Heart left ventricle (tissue), 13 donors: ENCODE measurements at regions not wholly inside any gene's neighbourhood (a gene's known extent, or its start where the extent isn't known, plus 50 kb on each side); places are given as distances from the start of the nearest gene placed in this dataset.

Experiments used
- POLR2A ChIP-seq, 2 donors: fragments of 450-650 bp; IDR thresholded peaks; one replicate each; pipeline ENCODE4 v1.6.1; 2017; ENCODE audit warnings: antibody characterized with exemption in 2 of 2, mild to moderate bottlenecking in 2 of 2, moderate library complexity in 2 of 2
- TF ChIP-seq, protein P1 (sequence below), 12 donors: fragments of 200-600 bp; sonication (generic) in 4 of 12; IDR thresholded peaks; one replicate each; pipeline versions ENCODE4 v1.5.0 to v1.8.0; 2018 to 2022; ENCODE audit warnings: antibody characterized with exemption in 12 of 12, mild to moderate bottlenecking in 5 of 12
- donor health status: ischemic (EF 13 %, LVEDD 7.1; RV severe dilation, severe dysfunction).
- donor health status: DM: no; HTN: yes; CAD: no.
- donor health status: DM: no; HTN: no; CAD: no.
- donor health status: ischemic (EF 25% LVEDD 6.9; RV normal size, moderate dysfunction).
- donor health status: ischemic (EF 25% LVEDD 5.7; RV mildly dilated, moderate dysfunction).
- donor health status: ischemic (EF 35%, LVEDD 5.7; RV mildly dilated, moderate dysfunction).
- donor health status: nonischemic (EF 11% LVEDD 7.7; RV severe dilation, severe dysfunction).
- donor health status: DM: yes; HTN: yes; CAD: no.
- donor health status: PGD.
- donor health status: ischemic (EF 29% LVEDD 5.4; RV normal size, mild dysfunction).
- donor health status: nonischemic (EF 23%, LVEDD 6.1; RV moderate dilation, normal function).

DNA sequence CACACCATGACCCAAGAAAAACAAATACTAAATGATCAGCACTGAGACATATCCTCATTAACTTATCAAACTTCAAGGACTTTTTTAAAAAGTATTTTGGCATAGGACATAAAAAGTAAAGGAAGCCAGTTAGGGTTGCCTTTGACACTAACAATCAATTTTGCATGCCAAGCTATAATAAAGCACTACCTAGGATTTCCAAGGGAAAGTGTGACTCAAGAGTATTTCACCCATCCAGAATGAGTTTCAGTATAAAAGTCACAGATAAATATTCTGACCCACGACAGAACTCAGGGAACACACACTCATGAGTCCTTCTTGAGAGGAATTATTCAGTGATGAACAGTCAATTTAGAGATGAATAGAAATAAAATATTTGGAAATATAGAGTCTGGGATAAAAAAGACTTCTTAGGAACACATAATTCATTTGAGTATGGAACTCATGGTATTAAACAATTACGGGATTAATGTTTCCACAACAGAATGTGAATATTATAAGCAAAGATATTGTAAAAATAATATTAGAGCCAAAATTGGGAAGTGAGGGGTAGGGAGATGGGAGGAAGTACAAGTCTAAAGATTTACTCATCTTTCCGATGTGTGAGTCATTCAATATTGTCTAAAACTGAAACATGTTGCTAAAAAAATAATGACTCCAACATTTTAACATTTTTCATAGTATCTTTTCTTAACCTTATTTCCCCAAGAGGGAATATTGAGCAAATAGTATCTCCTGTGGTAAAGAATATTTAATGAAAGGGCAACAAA is 143.5 kb upstream of the LNX1 start:
- TF ChIP-seq, protein P1, sequence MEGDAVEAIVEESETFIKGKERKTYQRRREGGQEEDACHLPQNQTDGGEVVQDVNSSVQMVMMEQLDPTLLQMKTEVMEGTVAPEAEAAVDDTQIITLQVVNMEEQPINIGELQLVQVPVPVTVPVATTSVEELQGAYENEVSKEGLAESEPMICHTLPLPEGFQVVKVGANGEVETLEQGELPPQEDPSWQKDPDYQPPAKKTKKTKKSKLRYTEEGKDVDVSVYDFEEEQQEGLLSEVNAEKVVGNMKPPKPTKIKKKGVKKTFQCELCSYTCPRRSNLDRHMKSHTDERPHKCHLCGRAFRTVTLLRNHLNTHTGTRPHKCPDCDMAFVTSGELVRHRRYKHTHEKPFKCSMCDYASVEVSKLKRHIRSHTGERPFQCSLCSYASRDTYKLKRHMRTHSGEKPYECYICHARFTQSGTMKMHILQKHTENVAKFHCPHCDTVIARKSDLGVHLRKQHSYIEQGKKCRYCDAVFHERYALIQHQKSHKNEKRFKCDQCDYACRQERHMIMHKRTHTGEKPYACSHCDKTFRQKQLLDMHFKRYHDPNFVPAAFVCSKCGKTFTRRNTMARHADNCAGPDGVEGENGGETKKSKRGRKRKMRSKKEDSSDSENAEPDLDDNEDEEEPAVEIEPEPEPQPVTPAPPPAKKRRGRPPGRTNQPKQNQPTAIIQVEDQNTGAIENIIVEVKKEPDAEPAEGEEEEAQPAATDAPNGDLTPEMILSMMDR (IDR thresholded peaks at IDR 0.05), result no peak
- TF ChIP-seq POLR2A (IDR thresholded peaks at IDR 0.05), result no peak
